ENCODE measurements at regions not wholly inside any gene's neighbourhood (a gene's known extent, or its start where the extent isn't known, plus 50 kb on each side); places are given as distances from the start of the nearest gene placed in this dataset.

GRCh38 chr3:176651622-176652021 is 545.7 kb downstream of the TBL1XR1 start:
- Histone ChIP-seq H3K27me3 (no peaks in the 10 kb centered on the region), H3K9me3 (no peaks in the 10 kb centered on the region), H3K27ac (no peak overlapping the region), H3K4me1 (no peaks in the 10 kb centered on the region), H3K36me3 (no peaks in the 10 kb centered on the region), H3K4me3 (no peak overlapping the region)
- ATAC-seq: no peak
- TF ChIP-seq CTCF (IDR thresholded peaks at IDR 0.05 in 4 of 5, conservative IDR thresholded peaks at IDR 0.05 in 1 of 5) (no peak), POLR2A (IDR thresholded peaks at IDR 0.05) (no peak)
- no peak for DNase-seq
- intact Hi-C loops (cut with DNase I; ENCODE audit: low total_unique reads): no loop called here
- in situ Hi-C loops (cut with MboI; ENCODE audit: low sequenced_read_pairs in 4 of 4): no loop called here

GRCh38 chr3:176650478-176650877 is 546.8 kb downstream of the TBL1XR1 start:
- no peaks in the 10 kb centered on the region for H3K27me3 ChIP-seq
- intact Hi-C loops (cut with DNase I; ENCODE audit: low total_unique reads): no loop called here
- ATAC-seq (no peak), DNase-seq (no peak)
- no peak overlapping the region for H3K27ac ChIP-seq
- in situ Hi-C loops (cut with MboI; ENCODE audit: low sequenced_read_pairs in 4 of 4): no loop called here
- TF ChIP-seq CTCF (IDR thresholded peaks at IDR 0.05 in 4 of 5, conservative IDR thresholded peaks at IDR 0.05 in 1 of 5) (no peak), POLR2A (IDR thresholded peaks at IDR 0.05) (no peak)
- H3K4me3 ChIP-seq: no peak overlapping the region
- no peaks in the 10 kb centered on the region for H3K9me3 ChIP-seq
- H3K4me1 ChIP-seq: no peaks in the 10 kb centered on the region
- H3K36me3 ChIP-seq: no peaks in the 10 kb centered on the region

- Histone ChIP-seq H3K4me1 (no peaks in the 10 kb centered on the region), H3K4me3 (no peak overlapping the region), H3K9me3 (no peaks in the 10 kb centered on the region), H3K27ac (no peak overlapping the region), H3K36me3 (no peaks in the 10 kb centered on the region), H3K27me3 (no peaks in the 10 kb centered on the region)
- no peak for DNase-seq
- in situ Hi-C loops (cut with MboI; ENCODE audit: low sequenced_read_pairs in 4 of 4): no loop called here
- intact Hi-C loops (cut with DNase I; ENCODE audit: low total_unique reads): no loop called here
- TF ChIP-seq CTCF (IDR thresholded peaks at IDR 0.05 in 4 of 5, conservative IDR thresholded peaks at IDR 0.05 in 1 of 5) (no peak), POLR2A (IDR thresholded peaks at IDR 0.05) (no peak)
- ATAC-seq: no peak
These were observed 549.3 kb downstream of the TBL1XR1 start for GRCh38 chr3:176647987-176648386.

GRCh38 chr3:176633511-176633910 is 563.8 kb downstream of the TBL1XR1 start:
- Histone ChIP-seq H3K36me3 (no peaks in the 10 kb centered on the region), H3K4me3 (no peak overlapping the region), H3K4me1 (no peaks in the 10 kb centered on the region), H3K27me3 (no peaks in the 10 kb centered on the region), H3K27ac (no peak overlapping the region), H3K9me3 (no peaks in the 10 kb centered on the region)
- in situ Hi-C loops (cut with MboI; ENCODE audit: low sequenced_read_pairs in 4 of 4) (no loop called here), intact Hi-C loops (cut with DNase I; ENCODE audit: low total_unique reads) (no loop called here)
- TF ChIP-seq CTCF (IDR thresholded peaks at IDR 0.05 in 4 of 5, conservative IDR thresholded peaks at IDR 0.05 in 1 of 5) (no peak), POLR2A (IDR thresholded peaks at IDR 0.05) (no peak)
- ATAC-seq (no peak), DNase-seq (no peak)

GRCh38 chr3:176632925-176633324 is 564.4 kb downstream of the TBL1XR1 start:
- H3K36me3 ChIP-seq: no peaks in the 10 kb centered on the region
- no peak overlapping the region for H3K27ac ChIP-seq
- TF ChIP-seq CTCF (IDR thresholded peaks at IDR 0.05 in 4 of 5, conservative IDR thresholded peaks at IDR 0.05 in 1 of 5): no peak
- no peak for TF ChIP-seq POLR2A (IDR thresholded peaks at IDR 0.05)
- intact Hi-C loops (cut with DNase I; ENCODE audit: low total_unique reads): no loop called here
- DNase-seq (no peak), ATAC-seq (no peak)
- in situ Hi-C loops (cut with MboI; ENCODE audit: low sequenced_read_pairs in 4 of 4): no loop called here
- no peaks in the 10 kb centered on the region for H3K4me1 ChIP-seq
- H3K4me3 ChIP-seq: no peak overlapping the region
- no peaks in the 10 kb centered on the region for H3K9me3 ChIP-seq
- no peaks in the 10 kb centered on the region for H3K27me3 ChIP-seq

All from gastrocnemius medialis (tissue), 4 donors.